Activated T-helper 17 cell treated with anti-CD3 and anti-CD28 coated beads, Interleukin-2, amount 50 U/mL, for 72 hours (primary cell): ENCODE measurements at regions not wholly inside any gene's neighbourhood (a gene's known extent, or its start where the extent isn't known, plus 50 kb on each side); places are given as distances from the start of the nearest gene placed in this dataset.
A peak's percentile ranks its signal among the peaks of the same experiment; 100 is the strongest.

Experiments
- ATAC-seq: fragments of 150-1000 bp; cut with Tn5 transposase; replicated peaks from 2 replicates; pipeline ENCODE4 v1.10.0; 2021; ENCODE audit warnings: mild to moderate bottlenecking, moderate library complexity
- H3K27ac Mint-ChIP-seq: one replicate; pipeline ENCODE4 v1.8.0; 2022; ENCODE audit warnings: mixed read lengths
- H3K27me3 Mint-ChIP-seq: one replicate; pipeline ENCODE4 v1.8.0; 2022; ENCODE audit warnings: mixed read lengths
- H3K36me3 Mint-ChIP-seq: one replicate; pipeline ENCODE4 v1.8.0; 2022; ENCODE audit warnings: low read depth, mild to moderate bottlenecking, mixed read lengths
- H3K4me1 Mint-ChIP-seq: one replicate; pipeline ENCODE4 v1.8.0; 2022; ENCODE audit warnings: mixed read lengths
- H3K4me3 Mint-ChIP-seq: one replicate; pipeline ENCODE4 v1.8.0; 2022; ENCODE audit warnings: mild to moderate bottlenecking, mixed read lengths
- H3K9me3 Mint-ChIP-seq: one replicate; pipeline ENCODE4 v1.8.0; 2022; ENCODE audit warnings: mixed read lengths

GRCh38 chr5:153318556-153318955 is 171.9 kb upstream of the GRIA1 start:
- no peak overlapping the region for H3K4me3 Mint-ChIP-seq
- H3K27ac Mint-ChIP-seq = no peak overlapping the region
- H3K36me3 Mint-ChIP-seq = no peaks in the 10 kb centered on the region
- ATAC-seq = no peak
- peaks cover 12% of the 10 kb centered on the region for H3K9me3 Mint-ChIP-seq
- no peaks in the 10 kb centered on the region for H3K4me1 Mint-ChIP-seq
- H3K27me3 Mint-ChIP-seq = peaks cover 7% of the 10 kb centered on the region

- H3K9me3 Mint-ChIP-seq = peaks cover 5% of the 10 kb centered on the region
- H3K4me1 Mint-ChIP-seq = no peaks in the 10 kb centered on the region
- H3K27me3 Mint-ChIP-seq = no peaks in the 10 kb centered on the region
- H3K27ac Mint-ChIP-seq = no peak overlapping the region
- no peak overlapping the region for H3K4me3 Mint-ChIP-seq
- ATAC-seq = no peak
- no peaks in the 10 kb centered on the region for H3K36me3 Mint-ChIP-seq
These were observed 169.0 kb upstream of the GRIA1 start for GRCh38 chr5:153321478-153321877.

GRCh38 chr5:153340139-153340538 is 150.3 kb upstream of the GRIA1 start:
- H3K4me3 Mint-ChIP-seq = no peak overlapping the region
- H3K4me1 Mint-ChIP-seq = no peaks in the 10 kb centered on the region
- no peak for ATAC-seq

GRCh38 chr5:153340738-153341137 is 149.7 kb upstream of the GRIA1 start:
- no peaks in the 10 kb centered on the region for H3K4me1 Mint-ChIP-seq
- H3K27ac Mint-ChIP-seq = no peak overlapping the region
- H3K4me3 Mint-ChIP-seq = no peak overlapping the region
- H3K9me3 Mint-ChIP-seq = no peaks in the 10 kb centered on the region
- peaks cover 12% of the 10 kb centered on the region for H3K27me3 Mint-ChIP-seq
- H3K36me3 Mint-ChIP-seq = no peaks in the 10 kb centered on the region
- no peak for ATAC-seq

More at GRCh38 chr5:153340139-153340538, 150.3 kb upstream of the GRIA1 start:
- Mint-ChIP-seq H3K36me3 (no peaks in the 10 kb centered on the region), H3K27ac (no peak overlapping the region), H3K9me3 (no peaks in the 10 kb centered on the region), H3K27me3 (peaks cover 10% of the 10 kb centered on the region)

GRCh38 chr5:153342487-153342886 is 148.0 kb upstream of the GRIA1 start:
- Mint-ChIP-seq H3K27me3 (peaks cover 12% of the 10 kb centered on the region), H3K36me3 (no peaks in the 10 kb centered on the region), H3K27ac (no peak overlapping the region), H3K4me1 (no peaks in the 10 kb centered on the region), H3K9me3 (no peaks in the 10 kb centered on the region), H3K4me3 (no peak overlapping the region)
- no peak for ATAC-seq

GRCh38 chr5:153347611-153348010 is 142.9 kb upstream of the GRIA1 start:
- peaks cover 3% of the 10 kb centered on the region for H3K4me1 Mint-ChIP-seq

GRCh38 chr5:153350175-153350883 is 140.1 kb upstream of the GRIA1 start:
- peaks cover under 1% of the 10 kb centered on the region for H3K27me3 Mint-ChIP-seq
- no peak overlapping the region for H3K27ac Mint-ChIP-seq
- H3K4me1 Mint-ChIP-seq = peaks cover 12% of the 10 kb centered on the region
- no peak for ATAC-seq
- no peaks in the 10 kb centered on the region for H3K9me3 Mint-ChIP-seq
- H3K4me3 Mint-ChIP-seq = no peak overlapping the region
- no peaks in the 10 kb centered on the region for H3K36me3 Mint-ChIP-seq

More at GRCh38 chr5:153347611-153348010, 142.9 kb upstream of the GRIA1 start:
- ATAC-seq = no peak
- Mint-ChIP-seq H3K4me3 (no peak overlapping the region), H3K27ac (no peak overlapping the region), H3K27me3 (peaks cover 4% of the 10 kb centered on the region), H3K9me3 (no peaks in the 10 kb centered on the region), H3K36me3 (no peaks in the 10 kb centered on the region)

- H3K27ac Mint-ChIP-seq = peak overlapping the region; percentile 5
- H3K36me3 Mint-ChIP-seq = no peaks in the 10 kb centered on the region
These were observed 137.7 kb upstream of the GRIA1 start for GRCh38 chr5:153352685-153353219.

GRCh38 chr5:153357493-153358112 is 132.9 kb upstream of the GRIA1 start:
- no peak for ATAC-seq
- H3K4me3 Mint-ChIP-seq = no peak overlapping the region
- no peaks in the 10 kb centered on the region for H3K36me3 Mint-ChIP-seq
- H3K27me3 Mint-ChIP-seq = peaks cover 8% of the 10 kb centered on the region
- peaks cover 19% of the 10 kb centered on the region for H3K4me1 Mint-ChIP-seq
- H3K27ac Mint-ChIP-seq = no peak overlapping the region
- H3K9me3 Mint-ChIP-seq = peaks cover 10% of the 10 kb centered on the region

More at GRCh38 chr5:153352685-153353219, 137.7 kb upstream of the GRIA1 start:
- Mint-ChIP-seq H3K9me3 (peaks cover 10% of the 10 kb centered on the region), H3K27me3 (no peaks in the 10 kb centered on the region), H3K4me1 (peaks cover 12% of the 10 kb centered on the region), H3K4me3 (peak overlapping the region; percentile 60)
- peak; percentile 91 for ATAC-seq

GRCh38 chr5:153358315-153358976 is 132.0 kb upstream of the GRIA1 start:
- Mint-ChIP-seq H3K4me1 (peaks cover 11% of the 10 kb centered on the region), H3K27me3 (peaks cover 8% of the 10 kb centered on the region)
- peak; percentile 68 for ATAC-seq

GRCh38 chr5:153360860-153361259 is 129.6 kb upstream of the GRIA1 start:
- Mint-ChIP-seq H3K4me3 (no peak overlapping the region), H3K27ac (no peak overlapping the region), H3K9me3 (peaks cover 10% of the 10 kb centered on the region), H3K36me3 (no peaks in the 10 kb centered on the region), H3K27me3 (peaks cover 8% of the 10 kb centered on the region), H3K4me1 (peaks cover 10% of the 10 kb centered on the region)
- ATAC-seq = no peak

More at GRCh38 chr5:153358315-153358976, 132.0 kb upstream of the GRIA1 start:
- Mint-ChIP-seq H3K36me3 (no peaks in the 10 kb centered on the region), H3K9me3 (peaks cover 10% of the 10 kb centered on the region), H3K27ac (no peak overlapping the region), H3K4me3 (peak overlapping the region; percentile 25)

- Mint-ChIP-seq H3K27ac (no peak overlapping the region), H3K4me1 (peaks cover 10% of the 10 kb centered on the region), H3K27me3 (peaks cover 8% of the 10 kb centered on the region), H3K36me3 (no peaks in the 10 kb centered on the region), H3K4me3 (no peak overlapping the region), H3K9me3 (peaks cover 7% of the 10 kb centered on the region)
- ATAC-seq = no peak
These were observed 128.6 kb upstream of the GRIA1 start for GRCh38 chr5:153361735-153362409.

GRCh38 chr5:153365547-153365946 is 124.9 kb upstream of the GRIA1 start:
- Mint-ChIP-seq H3K36me3 (no peaks in the 10 kb centered on the region), H3K27me3 (peaks cover 3% of the 10 kb centered on the region), H3K27ac (no peak overlapping the region), H3K4me1 (no peaks in the 10 kb centered on the region), H3K9me3 (no peaks in the 10 kb centered on the region), H3K4me3 (no peak overlapping the region)
- ATAC-seq = no peak

- Mint-ChIP-seq H3K27ac (no peak overlapping the region), H3K4me3 (no peak overlapping the region), H3K9me3 (no peaks in the 10 kb centered on the region), H3K27me3 (peaks cover 3% of the 10 kb centered on the region), H3K4me1 (no peaks in the 10 kb centered on the region), H3K36me3 (no peaks in the 10 kb centered on the region)
- ATAC-seq = no peak
These were observed 123.0 kb upstream of the GRIA1 start for GRCh38 chr5:153367466-153367865.
